SH-SY5Y (cell line): ENCODE measurements at regions not wholly inside any gene's neighbourhood (a gene's known extent, or its start where the extent isn't known, plus 50 kb on each side); places are given as distances from the start of the nearest gene placed in this dataset.

Experiments
- GATA2 ChIP-seq: IDR thresholded peaks from 2 replicates; pipeline ENCODE4 v1.6.1; 2011; ENCODE audit warnings: mild to moderate bottlenecking, low read depth, low read length
- GATA3 ChIP-seq: IDR thresholded peaks from 2 replicates; pipeline ENCODE4 v1.6.1; 2011; ENCODE audit warnings: low read depth, mild to moderate bottlenecking, low read length, moderate library complexity

DNA sequence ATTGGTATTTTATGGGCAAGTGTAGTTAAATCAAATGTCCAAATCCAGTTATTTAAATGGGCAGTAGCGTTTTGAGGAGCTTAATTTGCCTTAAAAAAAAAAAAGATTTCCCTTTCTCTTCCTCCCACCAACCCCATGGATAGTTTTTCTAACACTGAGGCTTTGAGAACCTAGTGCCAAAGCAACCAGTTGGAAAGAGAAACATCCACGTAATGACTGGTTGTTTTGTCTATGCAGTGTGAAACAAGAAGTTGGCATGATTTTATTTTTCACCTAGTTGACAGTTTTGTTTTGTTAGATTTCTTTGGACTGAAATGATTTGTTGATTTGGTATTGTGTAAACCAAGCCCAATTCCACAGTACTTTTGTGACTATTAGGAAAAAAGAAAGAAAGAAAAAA is 170.0 kb downstream of the SOX2 start:
- no peak for TF ChIP-seq GATA3
- TF ChIP-seq GATA2: no peak

DNA sequence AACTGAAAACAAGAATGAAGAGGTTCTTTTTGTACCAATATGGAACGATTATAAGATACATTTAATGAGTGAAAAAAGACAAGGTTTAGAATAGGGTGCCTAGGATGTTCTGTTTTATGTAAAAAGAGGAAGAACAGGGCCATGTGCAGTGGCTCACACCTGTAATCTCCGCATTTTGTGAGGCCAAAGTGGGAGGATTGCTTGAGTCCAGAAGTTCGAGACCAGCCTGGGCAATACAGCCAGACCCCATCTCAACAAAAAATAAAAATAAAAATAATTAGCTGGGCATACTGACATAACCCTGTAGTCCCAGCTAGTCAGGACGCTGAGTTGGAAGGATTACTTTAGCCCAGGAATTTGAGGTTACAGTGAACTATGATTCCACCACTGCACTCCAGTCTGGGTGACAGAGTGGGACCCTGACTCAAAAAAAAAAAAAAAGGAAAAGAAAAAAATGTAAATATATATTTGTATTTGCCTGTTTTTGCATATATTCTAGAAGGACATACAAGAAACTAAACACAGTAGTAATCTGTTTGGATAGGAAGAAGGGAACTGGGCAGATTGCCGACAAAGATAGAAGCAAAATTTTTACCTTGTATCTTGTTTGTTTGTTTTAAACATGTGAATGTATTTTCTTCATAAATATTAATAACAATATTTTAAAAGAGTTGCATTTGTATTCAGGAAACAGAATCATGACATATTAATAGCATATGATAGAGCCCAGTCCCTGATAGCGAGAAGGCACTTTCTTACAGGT is 174.3 kb downstream of the SOX2 start:
- TF ChIP-seq GATA2: no peak
- TF ChIP-seq GATA3: no peak

DNA sequence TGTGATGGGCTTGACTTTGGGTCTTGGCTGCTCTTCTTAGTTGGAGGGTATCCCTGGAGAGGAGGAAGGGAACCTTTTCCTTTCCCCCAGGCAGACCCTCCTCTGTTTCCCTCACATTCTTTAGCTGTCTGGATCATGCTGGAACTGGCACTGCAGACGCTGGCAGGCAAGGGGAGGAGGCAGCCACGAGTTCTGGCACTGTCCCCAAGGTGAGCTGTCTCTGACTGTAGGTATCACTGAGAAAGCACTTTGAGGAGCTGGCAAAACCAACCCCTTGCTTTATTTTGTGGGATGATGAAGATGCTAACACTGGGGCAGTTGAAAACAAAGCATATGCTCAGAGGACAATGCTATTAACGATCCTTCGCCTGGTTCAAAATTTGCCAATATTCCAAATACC is 175.0 kb downstream of the SOX2 start:
- no peak for TF ChIP-seq GATA3
- no peak for TF ChIP-seq GATA2

DNA sequence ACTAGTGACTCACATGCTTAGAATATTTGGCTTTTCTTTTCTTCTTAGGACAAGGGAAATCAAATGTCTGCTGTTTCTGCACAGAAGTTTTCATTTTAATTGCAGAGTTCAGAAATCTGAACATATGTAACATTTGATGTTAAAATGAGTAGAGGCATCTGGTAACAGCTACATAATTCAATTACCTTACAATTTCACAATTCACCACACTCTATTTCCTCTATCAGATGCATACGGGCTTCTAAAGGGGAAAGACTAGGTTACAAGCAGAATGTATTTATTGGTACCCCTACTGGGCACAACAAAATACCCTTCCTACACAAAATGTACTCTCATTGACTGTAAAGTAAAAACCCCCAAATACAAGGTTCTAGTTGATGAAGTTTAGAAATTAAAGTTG is 176.0 kb downstream of the SOX2 start:
- TF ChIP-seq GATA2: no peak
- no peak for TF ChIP-seq GATA3

DNA sequence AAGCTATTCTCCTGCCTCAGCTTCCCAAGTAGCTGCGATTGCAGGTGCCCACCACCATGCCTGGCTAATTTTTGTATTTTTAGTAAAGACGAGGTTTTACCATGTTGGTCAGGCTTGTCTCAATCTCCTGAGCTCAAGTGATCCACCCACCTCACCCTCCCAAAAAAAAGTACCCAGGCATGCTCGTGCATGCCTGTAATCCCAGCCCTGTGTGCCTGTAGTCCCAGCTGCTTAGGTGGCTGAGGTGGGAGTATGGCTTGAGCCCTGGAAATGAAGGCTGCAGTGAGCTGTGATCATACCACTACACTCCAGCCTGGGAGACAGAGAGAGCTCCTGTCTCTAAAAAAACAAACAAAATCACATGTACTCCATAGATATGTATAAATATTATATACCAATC is 176.5 kb downstream of the SOX2 start:
- TF ChIP-seq GATA3 (no peak), GATA2 (no peak)

DNA sequence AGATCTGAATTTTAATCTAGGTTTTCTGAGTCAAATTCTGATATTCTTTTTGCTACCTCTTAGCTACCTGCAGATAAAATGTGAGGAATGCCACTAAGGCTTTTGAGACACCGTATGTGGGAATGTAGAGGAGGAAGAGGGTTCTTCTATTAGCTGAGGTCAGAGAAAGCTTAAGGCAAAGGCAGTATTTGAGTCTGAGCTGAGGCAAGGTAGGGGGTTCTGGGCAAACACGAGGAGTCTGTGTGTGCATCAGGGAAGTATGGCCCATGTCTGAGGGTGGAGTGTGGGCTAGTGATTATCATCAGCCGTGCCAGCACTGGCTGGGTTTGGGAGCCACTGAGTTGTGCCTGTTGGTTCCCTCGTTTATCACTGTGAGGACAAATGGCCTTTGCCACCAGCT is 181.1 kb downstream of the SOX2 start:
- TF ChIP-seq GATA3 (no peak), GATA2 (no peak)

DNA sequence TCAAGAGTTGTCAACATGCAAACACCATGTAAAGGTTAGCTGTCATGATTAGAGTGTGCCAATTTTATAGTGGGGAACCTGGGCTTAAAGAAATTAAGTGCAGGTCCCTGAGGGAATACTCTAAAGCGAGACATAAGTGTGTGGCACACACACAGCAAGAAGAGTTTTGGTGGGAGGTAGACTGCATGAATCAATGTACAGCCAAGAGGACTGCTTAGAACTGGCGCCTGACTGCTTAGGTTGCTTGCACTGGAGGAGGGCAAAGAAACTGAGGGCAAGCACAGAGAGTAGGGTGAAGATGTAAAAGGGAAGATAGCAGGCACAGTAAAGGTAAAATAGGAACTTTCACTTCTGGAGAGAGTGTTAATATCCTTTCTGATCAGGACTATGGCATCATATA is 184.9 kb downstream of the SOX2 start:
- TF ChIP-seq GATA3 (no peak), GATA2 (no peak)

DNA sequence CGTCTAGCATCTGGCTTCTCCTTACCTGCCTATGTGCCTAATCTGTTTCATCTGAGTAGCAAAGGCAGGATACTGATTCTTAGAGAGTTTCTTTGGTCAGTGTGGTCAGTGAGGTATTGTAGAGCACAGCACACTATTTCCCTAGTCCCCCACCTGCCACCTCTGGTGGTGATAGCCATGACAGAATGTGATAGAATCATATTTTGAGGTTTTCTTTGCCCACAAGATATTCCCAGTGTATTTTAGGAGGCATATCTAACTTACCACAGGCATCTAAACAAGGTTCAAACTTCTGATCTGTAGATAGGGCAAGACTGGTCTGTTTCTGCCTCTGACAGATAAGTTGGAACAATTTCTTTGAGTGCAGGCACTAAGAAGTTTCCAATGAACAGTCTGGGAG is 188.0 kb downstream of the SOX2 start:
- no peak for TF ChIP-seq GATA3
- no peak for TF ChIP-seq GATA2

DNA sequence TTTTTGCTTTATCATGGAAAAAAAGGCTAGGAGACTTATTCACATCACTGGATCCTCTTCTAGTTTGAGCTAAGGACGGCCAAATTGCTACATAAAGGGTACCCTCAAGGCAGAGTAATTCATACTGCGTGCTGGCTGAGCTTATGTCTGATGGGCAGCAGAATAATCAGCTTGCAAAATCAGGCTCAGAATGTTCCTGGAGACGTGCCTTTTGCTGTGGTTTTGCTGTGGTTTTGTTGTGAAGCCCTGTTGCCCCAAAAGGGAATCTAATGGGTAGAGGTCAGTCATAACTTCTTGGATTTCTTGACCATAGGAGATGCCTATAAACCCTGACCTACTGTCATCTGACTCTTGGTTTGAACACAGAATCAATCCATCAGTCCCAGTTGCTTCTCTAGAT is 189.9 kb downstream of the SOX2 start:
- TF ChIP-seq GATA2 (no peak), GATA3 (no peak)

DNA sequence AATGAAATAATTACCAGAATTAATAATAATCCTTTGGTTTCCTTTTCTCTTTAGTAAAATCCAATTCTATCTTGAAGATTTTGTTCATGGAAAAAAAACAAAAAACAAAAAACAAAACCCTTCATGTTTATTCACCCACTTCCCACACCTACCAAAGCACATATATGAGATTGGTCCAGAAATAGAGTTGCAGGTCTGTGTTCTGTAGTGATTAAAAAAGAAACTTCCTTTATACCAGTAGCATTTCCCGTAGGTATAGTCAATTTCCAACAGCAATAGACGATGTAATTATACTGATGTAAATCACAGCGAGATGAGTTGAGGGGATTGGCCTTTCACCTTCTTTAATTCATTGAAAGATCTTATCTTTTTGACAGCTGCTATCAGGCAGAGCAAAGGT is 194.6 kb downstream of the SOX2 start:
- TF ChIP-seq GATA2 (no peak), GATA3 (no peak)

DNA sequence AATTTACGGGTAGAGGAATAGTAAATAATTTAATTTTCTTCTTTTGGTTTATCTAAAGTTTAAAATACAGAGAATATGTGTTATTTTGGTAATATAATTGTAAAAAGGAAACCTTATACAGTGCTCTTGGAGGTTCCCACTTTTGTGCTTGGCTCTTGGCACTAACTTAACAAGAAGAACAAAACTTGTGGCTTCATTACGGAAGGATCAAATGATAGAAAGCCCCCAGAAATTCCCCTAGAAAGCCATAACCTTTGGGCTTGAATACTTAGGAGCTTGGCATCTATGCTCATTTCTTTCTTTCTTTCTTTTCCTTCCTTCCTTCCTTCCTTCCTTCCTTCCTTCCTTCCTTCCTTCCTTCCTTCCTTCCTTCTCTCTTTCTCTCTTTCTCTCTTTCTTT is 197.5 kb downstream of the SOX2 start:
- TF ChIP-seq GATA2 (no peak), GATA3 (no peak)

DNA sequence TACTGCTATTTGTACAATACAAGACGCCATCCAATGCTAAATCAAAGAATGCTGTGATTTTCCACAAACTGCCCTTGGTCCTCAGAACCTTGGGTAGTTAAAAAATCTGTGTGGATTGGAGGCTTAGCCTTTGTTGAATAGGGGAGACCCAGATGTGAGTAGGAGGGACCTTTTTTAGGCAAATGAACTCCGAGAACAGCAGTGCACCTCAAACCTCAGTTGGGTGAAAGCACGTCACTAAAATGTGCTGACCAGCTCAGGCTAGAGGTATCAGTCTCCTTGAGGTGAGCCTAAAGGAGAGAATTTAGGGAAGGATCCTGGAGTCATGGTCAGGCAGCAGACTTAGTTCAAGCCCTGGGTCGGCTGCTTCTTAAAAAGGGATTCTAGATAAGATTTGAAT is 200.7 kb downstream of the SOX2 start:
- TF ChIP-seq GATA3: no peak
- no peak for TF ChIP-seq GATA2

DNA sequence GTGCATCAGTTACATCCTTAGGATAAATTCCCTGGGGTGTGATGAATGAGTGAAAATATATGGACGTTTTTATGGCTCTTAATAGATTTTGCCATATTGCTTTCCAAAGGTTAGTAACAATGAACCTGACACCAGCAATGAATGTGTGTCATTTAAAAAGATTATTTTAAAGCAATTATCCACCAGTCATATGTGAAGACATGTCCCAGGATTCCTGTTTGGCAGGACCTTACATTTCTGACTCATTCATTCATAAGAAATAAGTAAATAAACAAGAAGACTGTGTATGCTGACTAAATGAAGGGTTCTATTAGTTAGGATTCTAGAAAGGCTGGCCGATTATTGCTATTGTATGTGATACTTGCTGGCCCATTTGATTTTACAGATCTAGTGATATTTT is 201.5 kb downstream of the SOX2 start:
- no peak for TF ChIP-seq GATA2
- TF ChIP-seq GATA3: no peak

DNA sequence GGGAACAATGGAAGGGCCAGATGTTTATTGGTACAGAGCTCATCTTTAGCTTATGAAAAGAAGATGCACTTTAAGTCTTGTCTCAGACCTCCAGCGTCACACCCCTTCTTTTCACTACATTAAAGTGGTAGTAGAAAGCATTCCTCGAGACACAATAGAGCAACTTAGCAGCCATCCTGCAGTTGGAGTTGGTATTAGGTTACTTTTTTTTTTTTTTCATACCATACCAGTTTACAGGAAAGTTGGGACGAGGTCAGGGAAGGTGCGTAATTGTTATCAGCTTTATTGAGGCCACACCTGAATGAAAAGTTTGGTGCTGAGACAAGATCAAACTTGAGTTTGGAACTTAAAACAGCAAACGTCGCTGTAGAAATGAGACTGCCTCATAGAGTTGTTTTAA is 203.8 kb downstream of the SOX2 start:
- TF ChIP-seq GATA3 (no peak), GATA2 (no peak)

DNA sequence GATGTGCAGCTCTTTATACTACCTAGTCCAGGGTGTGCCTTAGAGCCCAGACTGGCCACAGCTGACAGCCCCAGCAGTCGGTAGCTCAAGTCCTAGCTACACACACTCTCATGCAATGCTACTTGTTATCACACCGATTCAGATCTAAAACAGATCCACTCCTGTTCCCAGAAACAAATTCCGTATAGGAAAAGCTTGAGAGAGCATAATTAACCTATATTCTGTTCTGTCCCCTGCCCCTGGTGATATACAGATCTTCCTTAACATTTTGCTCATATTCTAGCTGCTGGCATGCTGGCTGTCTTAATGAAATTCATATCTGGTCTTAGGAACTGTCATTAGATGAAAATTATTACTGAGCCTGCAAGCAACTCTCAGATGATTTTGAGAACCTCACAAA is 204.3 kb downstream of the SOX2 start:
- TF ChIP-seq GATA2 (peak; percentile 62), GATA3 (peak; percentile 19; the same call in 1 of the 2 replicates)

DNA sequence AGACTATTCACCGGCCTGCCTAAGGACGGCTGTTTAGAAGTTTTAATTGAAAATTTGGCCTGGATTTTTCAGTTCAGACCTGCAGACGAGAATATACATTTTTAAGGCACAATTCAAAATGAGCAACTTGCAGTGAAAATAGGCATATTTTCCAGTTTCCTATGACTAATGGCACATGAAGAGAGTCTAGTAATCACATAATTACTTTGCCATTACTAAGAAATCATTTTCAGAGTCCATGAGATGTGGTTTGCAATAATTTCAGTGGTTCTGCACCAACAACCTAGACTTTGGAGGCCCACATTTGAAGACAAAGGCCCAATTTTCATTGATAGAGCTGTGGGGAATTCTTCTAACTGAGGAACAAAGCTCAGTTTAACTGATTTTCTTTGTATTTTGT is 205.3 kb downstream of the SOX2 start:
- TF ChIP-seq GATA2 (no peak), GATA3 (no peak)
